Immature natural killer cell (primary cell): ENCODE measurements at regions not wholly inside any gene's neighbourhood (a gene's known extent, or its start where the extent isn't known, plus 50 kb on each side); places are given as distances from the start of the nearest gene placed in this dataset.
"Not testable (repeated sequence)": the region's sequence is repeated elsewhere in the genome, so short reads cannot be mapped to it uniquely, and the experiment has no call there.

ENCODE experiments used
- DNase-seq, 3 donors: peaks; one replicate each; pipeline ENCODE4 v3.0.0; 2022; ENCODE audit warnings: mixed read lengths in 1 of 3
- H3K27ac Mint-ChIP-seq, 6 donors: one replicate each; pipeline ENCODE4 v1.8.0; 2020; ENCODE audit warnings: mixed read lengths in 6 of 6, mild to moderate bottlenecking in 5 of 6, inconsistent platforms in 4 of 6, moderate library complexity in 3 of 6
- H3K27me3 Mint-ChIP-seq, 3 donors: one replicate each; pipeline ENCODE4 v1.8.0; 2020 to 2021; ENCODE audit warnings: low read depth in 3 of 3, mild to moderate bottlenecking in 3 of 3, mixed read lengths in 3 of 3, moderate library complexity in 3 of 3, inconsistent platforms in 1 of 3
- H3K36me3 Mint-ChIP-seq, 3 donors: one replicate each; pipeline ENCODE4 v1.8.0; 2020; ENCODE audit warnings: mixed read lengths in 3 of 3, inconsistent platforms in 2 of 3, mild to moderate bottlenecking in 2 of 3
- H3K4me1 Mint-ChIP-seq, 2 donors: one replicate each; pipeline ENCODE4 v1.8.0; 2020; ENCODE audit warnings: inconsistent platforms in 2 of 2, mild to moderate bottlenecking in 2 of 2, mixed read lengths in 2 of 2, moderate library complexity in 1 of 2
- H3K4me3 Mint-ChIP-seq, 5 donors: one replicate each; pipeline ENCODE4 v1.8.0; 2020; ENCODE audit warnings: mild to moderate bottlenecking in 5 of 5, mixed read lengths in 5 of 5, inconsistent platforms in 3 of 5, moderate library complexity in 3 of 5
- H3K9me3 Mint-ChIP-seq, 6 donors: one replicate each; pipeline ENCODE4 v1.8.0; 2020; ENCODE audit warnings: mild to moderate bottlenecking in 6 of 6, mixed read lengths in 6 of 6, inconsistent platforms in 4 of 6, moderate library complexity in 3 of 6

GRCh38 chr7:138249975-138250374 is 173.7 kb downstream of the AKR1D1 start:
- peaks cover 0 to 14% (median 6%) of the 10 kb centered on the region in 6 donors for H3K9me3 Mint-ChIP-seq
- no peak for DNase-seq
- H3K4me3 Mint-ChIP-seq, result no peak overlapping the region
- peaks cover 0 to 5% (median 2%) of the 10 kb centered on the region in 3 donors for H3K27me3 Mint-ChIP-seq
- no peaks in the 10 kb centered on the region for H3K4me1 Mint-ChIP-seq
- no peaks in the 10 kb centered on the region for H3K36me3 Mint-ChIP-seq
- H3K27ac Mint-ChIP-seq, result no peak overlapping the region

GRCh38 chr7:138252666-138253065 is 176.4 kb downstream of the AKR1D1 start:
- H3K27me3 Mint-ChIP-seq, H3K27ac Mint-ChIP-seq, H3K36me3 Mint-ChIP-seq, H3K9me3 Mint-ChIP-seq, H3K4me3 Mint-ChIP-seq, DNase-seq, H3K4me1 Mint-ChIP-seq: not testable (repeated sequence)

DNA sequence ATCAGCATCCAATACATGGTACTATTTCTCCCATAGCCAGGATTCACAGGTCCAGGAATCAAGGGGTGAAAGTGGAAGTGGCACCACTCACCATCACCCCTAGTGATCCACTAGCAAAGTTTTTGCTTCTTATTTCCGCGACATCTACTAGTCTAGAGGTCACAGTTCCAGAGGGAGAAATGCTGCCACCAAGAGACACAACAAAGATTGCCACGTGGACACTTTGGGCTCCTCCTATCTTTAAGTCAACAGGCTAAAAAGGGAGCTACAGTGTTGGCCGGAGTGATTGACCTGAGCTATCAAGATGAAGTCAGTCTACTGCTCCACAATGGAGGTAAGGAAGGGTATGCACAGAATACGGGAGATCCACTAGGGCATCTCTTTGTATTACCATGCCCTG is 178.2 kb downstream of the AKR1D1 start:
- no peaks in the 10 kb centered on the region for H3K4me1 Mint-ChIP-seq
- no peak overlapping the region for H3K27ac Mint-ChIP-seq
- no peaks in the 10 kb centered on the region for H3K36me3 Mint-ChIP-seq
- peaks cover 0 to 3% (median 0%) of the 10 kb centered on the region in 6 donors for H3K9me3 Mint-ChIP-seq
- no peak overlapping the region for H3K4me3 Mint-ChIP-seq
- DNase-seq, result no peak
- peaks cover 2 to 4% (median 4%) of the 10 kb centered on the region in 3 donors for H3K27me3 Mint-ChIP-seq

- Mint-ChIP-seq H3K9me3 (peaks cover 0 to 2% (median 0%) of the 10 kb centered on the region in 6 donors), H3K4me3 (no peak overlapping the region), H3K36me3 (no peaks in the 10 kb centered on the region), H3K4me1 (no peaks in the 10 kb centered on the region), H3K27me3 (peaks cover 3 to 4% (median 4%) of the 10 kb centered on the region in 3 donors), H3K27ac (no peak overlapping the region)
- no peak for DNase-seq
Measured at GRCh38 chr7:138257459-138258196, 181.4 kb downstream of the AKR1D1 start.

DNA sequence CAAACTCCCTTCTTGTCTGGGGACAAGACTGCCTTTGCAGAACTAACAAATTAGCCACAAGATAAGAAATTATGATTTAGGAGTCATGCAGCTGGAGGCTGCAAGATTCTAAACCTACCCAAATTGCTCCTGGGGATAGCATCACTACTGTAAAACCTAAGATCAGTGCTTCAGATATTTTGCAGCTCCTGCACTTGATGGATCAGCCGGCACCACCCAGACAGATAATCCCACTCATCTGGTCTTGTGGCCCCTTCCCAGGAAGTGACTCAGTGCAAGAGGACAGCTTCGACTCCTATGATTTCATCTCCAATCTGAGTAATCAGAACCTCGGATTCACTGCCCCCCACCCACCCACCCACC is 181.9 kb downstream of the AKR1D1 start:
- Mint-ChIP-seq H3K36me3 (no peaks in the 10 kb centered on the region), H3K27ac (no peak overlapping the region)
- no peak for DNase-seq

GRCh38 chr7:138259675-138260074 is 183.4 kb downstream of the AKR1D1 start:
- no peak overlapping the region for H3K27ac Mint-ChIP-seq
- H3K4me1 Mint-ChIP-seq, result no peaks in the 10 kb centered on the region
- no peak overlapping the region for H3K4me3 Mint-ChIP-seq
- H3K9me3 Mint-ChIP-seq, result peaks cover 0 to 2% (median under 1%) of the 10 kb centered on the region in 6 donors
- H3K36me3 Mint-ChIP-seq, result no peaks in the 10 kb centered on the region
- DNase-seq, result no peak
- peaks cover 3 to 4% (median 4%) of the 10 kb centered on the region in 3 donors for H3K27me3 Mint-ChIP-seq

More for the DNA sequence above, 181.9 kb downstream of the AKR1D1 start:
- Mint-ChIP-seq H3K27me3 (peaks cover 3 to 4% (median 4%) of the 10 kb centered on the region in 3 donors), H3K4me1 (no peaks in the 10 kb centered on the region), H3K9me3 (peaks cover 0 to 2% (median 0%) of the 10 kb centered on the region in 6 donors), H3K4me3 (no peak overlapping the region)

DNA sequence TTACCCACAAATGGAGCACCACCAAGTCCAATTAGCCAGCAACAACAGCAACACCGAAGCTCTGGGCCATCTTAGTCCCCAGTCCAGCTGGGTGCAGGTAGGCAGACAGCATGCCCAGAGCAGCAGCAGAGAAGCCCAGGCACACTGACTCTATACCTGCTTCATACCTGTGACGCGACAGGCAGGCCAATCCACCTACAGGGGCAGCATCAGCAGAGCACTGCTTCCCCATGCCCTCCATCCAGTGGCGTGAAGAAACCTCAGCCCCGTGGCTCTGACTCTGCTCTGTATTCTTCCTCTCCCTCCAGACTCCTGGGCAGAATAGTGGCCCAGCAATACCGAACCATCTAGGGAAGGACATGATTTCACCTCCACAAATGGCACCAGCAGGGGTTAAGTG is 191.7 kb downstream of the AKR1D1 start:
- Mint-ChIP-seq H3K27me3 (peaks cover 0 to 9% (median 0%) of the 10 kb centered on the region in 3 donors), H3K4me3 (no peak overlapping the region), H3K27ac (no peak overlapping the region), H3K36me3 (peaks cover 0 to 4% (median 0%) of the 10 kb centered on the region in 3 donors), H3K9me3 (peaks cover 0 to 7% (median 2%) of the 10 kb centered on the region in 6 donors), H3K4me1 (no peaks in the 10 kb centered on the region)
- no peak for DNase-seq

- Mint-ChIP-seq H3K9me3 (peaks cover 0 to 3% (median 0%) of the 10 kb centered on the region in 6 donors), H3K27me3 (peaks cover 0 to 3% (median 2%) of the 10 kb centered on the region in 3 donors), H3K4me3 (no peak overlapping the region), H3K4me1 (no peaks in the 10 kb centered on the region), H3K27ac (no peak overlapping the region), H3K36me3 (no peaks in the 10 kb centered on the region)
- no peak for DNase-seq
Measured at GRCh38 chr7:138276891-138277290, 183.2 kb upstream of the TRIM24 start.

DNA sequence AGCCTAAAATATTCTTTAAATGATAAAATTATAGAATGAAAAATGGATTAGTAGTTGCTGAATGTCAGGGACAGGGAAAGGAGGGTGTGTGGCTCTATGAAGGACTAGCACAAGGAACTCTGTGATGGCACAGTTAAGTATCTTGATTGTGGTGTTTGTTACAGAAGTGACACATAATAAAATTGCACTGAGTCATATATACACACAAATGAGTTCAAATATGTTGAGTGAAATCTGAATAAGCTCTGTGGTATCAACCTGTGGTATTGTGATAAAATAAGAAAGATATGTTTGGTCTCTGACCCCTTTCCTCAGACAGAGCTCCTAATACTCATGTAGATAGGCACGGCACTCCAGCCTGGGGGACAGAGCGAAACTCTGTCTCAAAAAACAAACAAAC is 181.5 kb upstream of the TRIM24 start:
- DNase-seq, result no peak
- Mint-ChIP-seq H3K36me3 (no peaks in the 10 kb centered on the region), H3K4me3 (no peak overlapping the region), H3K4me1 (no peaks in the 10 kb centered on the region), H3K27me3 (peaks cover 0 to 2% (median 1%) of the 10 kb centered on the region in 3 donors), H3K9me3 (peaks cover 0 to 2% (median 0%) of the 10 kb centered on the region in 6 donors), H3K27ac (no peak overlapping the region)

DNA sequence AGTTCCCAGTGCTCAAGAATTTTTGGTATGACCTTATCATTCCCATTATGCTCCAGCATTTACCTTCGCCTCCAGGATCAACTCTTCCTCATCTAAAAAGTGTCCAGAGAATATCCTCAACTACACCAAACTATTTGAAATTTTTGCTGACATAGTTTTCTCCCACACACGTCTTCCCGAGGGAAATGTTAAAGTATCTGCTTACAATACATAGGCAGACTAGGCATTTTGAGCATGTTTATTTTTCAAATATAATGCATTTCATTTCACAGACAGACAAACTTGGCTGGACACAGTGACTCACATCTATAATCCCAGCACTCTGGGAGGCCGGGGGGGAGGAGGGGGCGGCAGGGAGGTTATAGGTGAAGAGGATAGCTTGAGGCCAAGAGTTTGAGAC is 177.1 kb upstream of the TRIM24 start:
- Mint-ChIP-seq H3K4me1 (no peaks in the 10 kb centered on the region), H3K27ac (no peak overlapping the region), H3K4me3 (no peak overlapping the region), H3K9me3 (peaks cover 0 to 2% (median 0%) of the 10 kb centered on the region in 6 donors), H3K36me3 (no peaks in the 10 kb centered on the region), H3K27me3 (no peaks in the 10 kb centered on the region)
- no peak for DNase-seq

- Mint-ChIP-seq H3K36me3 (no peaks in the 10 kb centered on the region), H3K9me3 (peaks cover 0 to 2% (median 0%) of the 10 kb centered on the region in 6 donors), H3K4me1 (no peaks in the 10 kb centered on the region), H3K27me3 (no peaks in the 10 kb centered on the region), H3K27ac (no peak overlapping the region), H3K4me3 (no peak overlapping the region)
- DNase-seq, result no peak
Measured at GRCh38 chr7:138285129-138285528, 174.9 kb upstream of the TRIM24 start.

- H3K9me3 Mint-ChIP-seq, result peaks cover 0 to 2% (median 0%) of the 10 kb centered on the region in 6 donors
- DNase-seq, result no peak
Measured at GRCh38 chr7:138286846-138287245, 173.2 kb upstream of the TRIM24 start.

DNA sequence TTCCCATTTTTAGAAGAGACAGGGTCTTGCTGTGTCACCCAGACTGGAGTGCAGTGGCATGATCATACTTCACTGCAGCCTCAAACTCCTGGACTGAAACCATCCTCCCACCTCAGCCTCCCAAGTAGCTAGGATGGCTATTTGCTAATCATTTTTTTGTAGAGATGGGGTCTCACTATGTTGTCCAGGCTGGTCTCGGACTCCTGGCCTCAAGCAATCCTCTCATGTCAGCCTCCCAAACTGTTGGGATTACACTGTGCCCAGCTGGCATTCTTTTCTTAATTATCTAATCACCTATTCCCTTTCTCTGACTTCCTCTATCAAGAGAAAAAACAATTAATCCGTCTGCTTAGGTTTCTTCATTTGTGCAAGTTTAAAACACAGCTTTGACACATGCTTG is 172.5 kb upstream of the TRIM24 start:
- Mint-ChIP-seq H3K27me3 (no peaks in the 10 kb centered on the region), H3K9me3 (no peaks in the 10 kb centered on the region), H3K4me1 (no peaks in the 10 kb centered on the region)

More at GRCh38 chr7:138286846-138287245, 173.2 kb upstream of the TRIM24 start:
- no peaks in the 10 kb centered on the region for H3K27me3 Mint-ChIP-seq
- no peak overlapping the region for H3K4me3 Mint-ChIP-seq
- H3K36me3 Mint-ChIP-seq, result no peaks in the 10 kb centered on the region
- H3K27ac Mint-ChIP-seq, result no peak overlapping the region
- no peaks in the 10 kb centered on the region for H3K4me1 Mint-ChIP-seq

DNA sequence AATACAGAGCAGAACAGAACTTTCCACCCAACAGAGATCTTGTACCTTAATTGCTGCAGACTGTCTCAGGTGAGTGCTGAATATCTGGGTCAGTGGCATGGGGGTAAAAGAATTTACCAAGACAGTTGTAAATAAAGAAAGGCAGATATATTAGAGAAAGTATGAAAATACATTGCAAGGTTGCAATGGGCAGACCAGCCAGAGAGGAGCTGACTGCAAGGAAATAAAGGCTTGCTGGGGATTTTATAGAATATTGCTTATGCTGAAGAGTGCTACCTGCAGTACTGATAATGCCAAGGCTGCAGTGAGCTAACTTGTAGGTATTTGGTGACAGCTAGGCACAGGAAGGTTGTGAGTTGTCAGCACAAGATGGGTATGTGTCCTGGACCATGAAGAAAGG is 171.0 kb upstream of the TRIM24 start:
- Mint-ChIP-seq H3K36me3 (no peaks in the 10 kb centered on the region), H3K4me1 (no peaks in the 10 kb centered on the region), H3K9me3 (no peaks in the 10 kb centered on the region), H3K4me3 (no peak overlapping the region), H3K27ac (no peak overlapping the region), H3K27me3 (no peaks in the 10 kb centered on the region)
- no peak for DNase-seq

More for the DNA sequence above, 172.5 kb upstream of the TRIM24 start:
- Mint-ChIP-seq H3K4me3 (no peak overlapping the region), H3K36me3 (no peaks in the 10 kb centered on the region), H3K27ac (no peak overlapping the region)
- DNase-seq, result no peak

DNA sequence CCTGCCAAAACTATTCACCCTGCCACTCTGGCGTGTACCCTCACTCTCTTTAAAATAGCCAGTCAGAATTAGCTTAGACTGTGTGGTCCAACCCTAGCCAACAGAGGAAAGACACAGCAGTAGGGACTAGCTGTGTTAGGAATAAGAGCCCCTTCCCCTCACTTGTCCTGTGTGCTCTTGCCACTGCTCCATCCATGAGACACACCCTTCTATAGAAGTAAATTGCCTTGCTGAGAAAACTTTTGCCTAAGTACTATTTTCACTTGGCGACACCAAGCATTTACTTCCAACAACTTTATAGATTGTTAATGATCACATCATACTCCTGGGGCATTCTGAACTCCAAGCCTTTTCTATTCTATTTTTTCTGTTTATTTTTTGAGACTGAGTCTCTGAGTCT is 170.2 kb upstream of the TRIM24 start:
- Mint-ChIP-seq H3K27ac (no peak overlapping the region), H3K9me3 (no peaks in the 10 kb centered on the region), H3K27me3 (no peaks in the 10 kb centered on the region), H3K4me1 (no peaks in the 10 kb centered on the region), H3K36me3 (no peaks in the 10 kb centered on the region), H3K4me3 (no peak overlapping the region)
- no peak for DNase-seq
